ENCODE measurements at regions not wholly inside any gene's neighbourhood (a gene's known extent, or its start where the extent isn't known, plus 50 kb on each side); places are given as distances from the start of the nearest gene placed in this dataset.

DNA sequence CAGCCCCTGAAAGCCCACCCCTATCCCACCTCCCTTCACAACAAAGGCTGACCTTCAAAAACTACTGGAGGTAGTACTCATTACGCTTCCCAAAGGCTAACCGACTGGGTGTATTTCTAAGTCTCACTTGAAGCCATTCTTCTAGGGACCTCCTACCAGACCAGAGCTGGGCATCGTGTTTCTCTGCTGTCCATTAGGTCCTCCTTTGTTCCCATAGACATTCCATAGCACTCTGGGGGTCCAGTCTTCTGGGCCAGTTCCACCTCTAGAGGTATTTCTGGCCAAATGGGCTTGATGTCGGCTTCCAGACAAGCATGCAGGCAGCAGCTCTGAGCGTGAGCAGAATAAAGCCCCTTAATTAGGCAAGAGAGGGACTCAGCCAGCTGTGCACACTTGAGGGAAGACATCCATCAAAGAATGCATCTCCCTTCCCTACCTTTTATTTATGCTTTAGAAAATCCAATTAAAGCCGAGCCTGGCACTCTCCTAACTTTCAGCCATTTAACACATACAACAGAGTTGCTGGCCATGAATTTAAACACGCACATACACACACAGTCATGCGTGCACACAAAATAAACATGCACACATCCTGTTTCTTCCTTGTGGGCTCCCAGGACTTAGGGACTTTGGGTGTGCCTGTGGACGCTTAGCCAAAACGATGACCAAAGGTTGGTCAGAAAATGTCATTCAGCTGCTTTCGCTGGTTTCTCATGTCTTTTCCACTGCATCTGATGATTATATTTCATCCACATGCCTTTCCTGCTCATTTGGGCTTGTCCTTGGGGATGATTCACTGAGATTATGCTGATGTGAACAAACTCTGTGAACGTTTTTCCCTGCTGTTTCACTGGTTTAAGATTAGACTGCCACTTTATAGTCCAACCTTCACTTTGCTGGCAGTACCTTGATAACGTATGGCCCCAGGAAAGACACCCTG, 362.0 kb upstream of the NFE2L3 start:
- no peak for DNase-seq

DNA sequence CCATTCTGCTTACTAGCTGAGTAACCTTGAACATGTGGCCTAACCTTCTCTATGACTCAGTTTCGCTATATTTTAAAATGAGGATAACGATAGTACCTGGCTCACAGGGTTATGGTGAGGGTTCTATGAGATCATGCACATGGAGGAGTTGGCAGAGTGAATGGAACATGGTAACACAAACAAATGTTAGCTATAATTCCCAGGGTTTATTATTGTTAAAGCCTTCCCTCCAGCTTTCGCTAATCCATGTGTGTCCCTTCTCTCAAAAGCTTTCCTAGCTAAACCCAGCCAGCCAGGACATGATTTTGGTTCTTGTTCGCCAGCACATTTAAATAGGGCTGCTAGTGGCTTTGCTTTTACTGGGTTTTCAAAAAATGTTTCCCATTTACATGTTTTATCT, 361.0 kb upstream of the NFE2L3 start:
- DNase-seq = no peak

DNA sequence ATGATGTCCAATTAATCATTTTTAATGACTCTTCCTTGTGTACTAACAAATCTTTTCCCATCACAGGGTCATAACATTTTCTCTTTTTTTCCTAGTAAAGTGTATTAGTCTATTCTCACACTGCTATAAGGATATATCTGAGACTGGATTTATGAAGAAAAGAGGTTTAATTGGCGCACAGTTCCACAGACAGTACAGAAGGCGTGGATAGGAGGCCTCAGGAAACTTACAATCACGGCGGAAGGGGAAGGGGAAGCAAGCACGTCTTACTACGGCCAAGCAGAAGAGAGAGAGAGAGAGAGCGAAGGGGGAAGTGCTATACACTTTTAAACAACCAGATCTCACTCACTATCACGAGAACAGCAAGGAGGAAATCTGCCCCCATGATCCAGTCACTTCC, 359.4 kb upstream of the NFE2L3 start:
- no peak for DNase-seq

DNA sequence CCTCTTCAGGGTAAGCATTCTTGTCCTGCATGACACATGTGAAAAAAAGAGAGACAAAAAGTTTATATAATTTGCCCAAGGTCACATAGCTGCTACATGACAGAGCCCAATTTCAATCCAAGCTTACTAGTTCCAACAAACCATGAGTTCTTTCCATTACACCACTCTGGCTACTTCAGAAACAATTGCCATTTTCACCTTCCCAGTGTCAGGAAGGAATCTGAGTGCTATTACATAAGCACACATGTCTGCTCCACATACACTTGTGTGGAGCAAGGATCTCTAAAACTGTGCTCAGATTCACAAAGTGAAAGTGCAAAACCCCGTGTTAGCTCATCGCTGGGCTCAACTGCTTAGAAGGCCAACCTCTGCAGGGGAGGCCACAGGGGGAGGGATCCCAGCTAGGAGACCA, 356.2 kb upstream of the NFE2L3 start:
- peak; percentile 35 for DNase-seq

DNA sequence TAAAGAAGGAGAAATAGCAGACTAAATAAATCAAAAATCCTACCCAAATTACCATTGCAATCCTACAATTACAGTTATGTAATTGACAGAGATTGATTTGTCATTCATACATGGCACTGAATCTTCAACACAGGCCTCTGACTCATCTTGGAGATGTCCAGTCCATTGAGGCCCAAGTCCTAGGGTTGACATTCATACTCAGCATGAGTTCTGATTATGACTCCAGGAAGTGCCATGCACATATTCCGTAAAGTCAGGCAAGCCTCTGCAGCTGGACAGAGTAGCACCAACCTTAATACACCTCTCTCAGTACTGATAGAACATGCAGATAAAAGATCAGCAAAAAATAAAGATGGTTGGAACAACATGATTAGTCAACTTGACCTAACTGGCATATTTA, 353.7 kb upstream of the NFE2L3 start:
- no peak for DNase-seq

DNA sequence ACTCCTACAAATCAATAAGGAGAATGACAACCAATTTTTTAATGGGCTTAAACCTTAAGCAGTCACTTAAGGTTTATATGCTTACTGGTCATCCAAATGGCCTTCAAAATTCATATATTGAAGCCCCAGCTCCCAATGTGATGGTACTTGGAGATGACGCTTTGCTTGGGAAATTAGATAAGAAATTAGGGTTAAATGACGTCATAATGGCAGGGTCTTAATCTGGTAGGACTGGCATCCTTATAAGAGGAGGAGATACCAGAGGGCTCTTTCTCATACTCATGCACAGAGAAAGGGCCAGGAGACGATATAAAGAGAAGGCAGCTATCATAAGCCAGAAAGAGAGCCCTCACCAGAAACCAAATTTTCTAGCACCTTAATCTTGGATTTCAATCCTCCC, 350.8 kb upstream of the NFE2L3 start:
- no peak for DNase-seq

DNA sequence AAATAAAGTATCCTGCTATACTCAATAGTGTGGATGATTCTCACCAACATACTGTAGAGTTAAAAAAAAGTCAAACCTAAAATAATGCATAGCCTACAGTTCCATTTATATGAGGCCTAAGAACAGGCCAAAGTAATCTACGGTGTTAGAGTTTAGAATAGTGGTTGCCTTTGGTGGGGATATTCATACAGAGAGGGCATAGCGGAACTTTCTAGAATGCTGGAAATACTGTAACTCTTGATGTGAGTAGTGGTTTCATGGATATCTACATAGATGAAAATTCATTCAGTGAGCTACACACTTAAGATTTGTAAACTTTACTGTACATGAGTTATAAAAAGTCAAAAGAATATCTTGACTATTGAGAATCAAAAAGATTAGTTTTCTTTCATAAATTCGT, 349.9 kb upstream of the NFE2L3 start:
- no peak for DNase-seq

DNA sequence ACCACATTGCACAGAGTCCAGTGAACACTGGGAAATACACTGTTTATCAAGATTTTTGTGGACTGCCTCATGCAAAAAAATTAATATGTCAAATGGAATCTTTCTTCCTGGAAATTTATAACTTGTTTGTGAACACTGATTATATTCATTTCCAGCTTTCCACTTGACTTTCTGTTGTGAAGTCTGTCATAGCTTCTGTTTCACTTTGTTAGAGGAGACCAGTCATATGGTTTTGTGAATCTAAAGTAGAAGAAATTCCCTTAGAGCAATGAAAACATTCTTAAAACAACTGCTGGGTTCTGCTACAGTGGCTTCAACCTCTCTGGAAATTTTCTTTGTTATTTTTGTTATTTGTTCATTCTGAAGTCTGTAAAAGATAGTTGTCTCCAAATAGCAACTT, 349.5 kb upstream of the NFE2L3 start:
- no peak for DNase-seq

DNA sequence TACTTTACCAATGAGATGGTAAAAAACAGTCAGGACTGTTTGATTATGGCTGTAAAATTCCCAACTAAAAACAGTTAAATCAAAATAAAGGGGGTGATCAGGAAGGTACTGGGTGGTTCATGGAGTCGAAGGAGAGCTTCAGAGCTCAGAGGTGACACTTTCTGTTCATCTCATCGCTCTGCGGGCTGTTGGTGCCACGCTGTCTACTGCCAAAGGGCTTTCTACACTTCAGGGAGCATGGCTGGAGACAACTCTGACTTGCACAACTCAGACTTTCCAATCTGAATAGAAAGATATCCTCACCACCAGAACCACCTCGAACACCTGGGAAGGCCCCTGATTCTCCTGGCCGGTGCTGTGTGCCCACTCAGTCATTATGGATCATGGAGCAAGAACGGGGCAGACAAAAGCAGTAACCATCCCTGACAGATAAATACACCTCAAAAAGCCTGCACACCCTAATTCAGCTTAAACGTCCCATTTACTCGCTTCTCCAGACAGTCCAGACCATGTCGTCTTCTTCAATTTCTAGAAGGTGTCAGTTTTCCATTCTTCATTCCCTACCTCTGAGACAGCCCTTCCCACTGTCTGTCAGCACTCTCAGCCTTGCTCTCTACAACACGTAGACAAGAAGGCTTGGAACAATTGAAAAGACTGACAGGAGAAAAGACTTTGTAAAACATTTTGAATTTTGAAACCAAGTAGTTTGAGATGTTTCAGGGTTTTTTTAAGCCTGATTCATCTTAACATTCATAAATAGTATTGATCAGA, 348.7 kb upstream of the NFE2L3 start:
- DNase-seq = no peak

DNA sequence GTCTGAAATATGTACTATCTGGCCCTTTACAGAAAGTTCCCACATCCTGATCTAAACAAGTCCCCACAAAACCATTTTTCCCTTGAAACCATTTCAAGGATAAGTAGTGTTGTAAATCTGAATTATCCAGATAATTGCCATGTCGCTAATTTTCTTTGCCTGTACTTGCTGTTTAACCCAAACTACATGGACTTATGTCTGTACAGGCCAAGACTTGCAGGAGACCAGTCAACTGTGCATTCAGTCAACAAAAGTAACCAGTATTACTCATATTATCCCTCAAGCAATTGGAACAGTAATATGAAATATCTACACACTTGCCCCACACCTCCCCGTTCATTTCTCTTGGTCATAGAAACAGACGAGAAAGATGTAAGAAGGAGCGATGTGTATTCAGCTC, 347.8 kb upstream of the NFE2L3 start:
- DNase-seq = no peak

DNA sequence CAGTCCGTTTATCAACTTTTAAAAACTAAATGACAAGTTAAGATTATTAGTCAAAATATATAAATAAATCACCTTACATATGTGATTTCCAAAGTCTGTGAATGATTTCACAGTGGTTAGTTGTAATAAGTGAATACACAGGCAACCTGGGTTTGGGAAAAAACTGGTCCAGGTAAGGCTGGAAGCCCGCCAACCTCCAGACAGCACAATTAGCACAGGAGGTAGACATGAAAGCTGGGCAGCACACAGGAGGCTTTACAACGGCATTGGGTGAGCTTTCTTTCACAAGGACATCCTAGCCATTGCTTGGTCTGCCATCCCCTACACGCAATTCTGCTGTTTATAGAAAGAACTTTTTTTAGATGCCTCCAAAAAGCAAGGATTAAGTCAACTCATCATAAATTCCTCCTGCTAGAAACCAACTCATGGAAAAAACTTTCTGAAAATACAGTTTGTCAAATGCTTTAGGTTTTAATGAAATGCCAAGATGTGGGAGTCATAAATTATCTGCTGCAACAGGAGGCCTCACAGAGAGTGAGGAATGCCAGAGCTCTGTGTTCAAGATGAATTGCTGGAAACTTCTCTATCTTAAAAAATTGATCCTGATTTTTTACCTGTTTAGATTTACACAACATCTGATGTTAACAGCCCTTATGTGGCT, 346.8 kb upstream of the NFE2L3 start:
- peak; percentile 86 for DNase-seq

DNA sequence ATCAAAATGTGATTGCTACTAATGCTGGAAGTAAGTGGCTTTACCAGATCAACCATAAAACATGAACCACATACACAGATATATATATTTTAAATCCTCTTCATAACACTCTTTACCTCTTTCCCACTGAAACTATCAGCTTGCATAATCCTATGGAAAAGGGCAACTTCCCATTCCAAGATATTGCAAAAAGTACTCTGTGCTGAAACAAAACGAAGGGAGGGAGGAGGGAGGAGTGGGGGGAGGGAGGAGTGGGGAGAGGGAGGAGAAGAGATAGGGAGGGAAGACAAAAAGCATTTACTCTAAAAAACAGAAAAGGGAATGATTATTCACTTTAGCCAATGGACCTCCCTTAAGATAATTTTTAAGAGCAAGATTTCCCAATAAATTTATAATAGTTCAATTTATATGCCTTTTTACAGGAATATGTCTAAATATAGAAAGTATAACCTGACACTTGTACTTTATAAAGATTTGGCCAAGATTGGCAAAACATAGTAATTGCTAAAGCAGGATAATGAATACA, 344.8 kb upstream of the NFE2L3 start:
- DNase-seq = no peak

DNA sequence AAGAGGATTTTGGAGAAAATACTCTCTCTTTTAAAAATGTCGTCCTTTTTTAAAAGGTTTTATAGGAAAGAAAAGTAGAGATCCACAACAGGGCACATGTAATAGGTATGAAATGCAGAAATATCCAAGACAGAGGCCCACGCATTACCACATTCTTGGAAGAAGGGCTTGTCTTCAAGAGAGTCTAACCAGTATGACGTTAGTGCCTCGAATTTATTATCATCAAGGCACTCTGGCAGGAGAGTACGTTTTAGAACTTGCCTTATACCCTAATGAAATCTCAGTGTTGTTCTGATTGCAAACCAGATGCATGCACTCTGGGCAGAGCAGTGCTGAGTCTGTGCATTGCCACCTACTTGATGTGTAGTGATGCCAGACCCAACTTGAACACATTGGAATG, 342.6 kb upstream of the NFE2L3 start:
- no peak for DNase-seq

DNA sequence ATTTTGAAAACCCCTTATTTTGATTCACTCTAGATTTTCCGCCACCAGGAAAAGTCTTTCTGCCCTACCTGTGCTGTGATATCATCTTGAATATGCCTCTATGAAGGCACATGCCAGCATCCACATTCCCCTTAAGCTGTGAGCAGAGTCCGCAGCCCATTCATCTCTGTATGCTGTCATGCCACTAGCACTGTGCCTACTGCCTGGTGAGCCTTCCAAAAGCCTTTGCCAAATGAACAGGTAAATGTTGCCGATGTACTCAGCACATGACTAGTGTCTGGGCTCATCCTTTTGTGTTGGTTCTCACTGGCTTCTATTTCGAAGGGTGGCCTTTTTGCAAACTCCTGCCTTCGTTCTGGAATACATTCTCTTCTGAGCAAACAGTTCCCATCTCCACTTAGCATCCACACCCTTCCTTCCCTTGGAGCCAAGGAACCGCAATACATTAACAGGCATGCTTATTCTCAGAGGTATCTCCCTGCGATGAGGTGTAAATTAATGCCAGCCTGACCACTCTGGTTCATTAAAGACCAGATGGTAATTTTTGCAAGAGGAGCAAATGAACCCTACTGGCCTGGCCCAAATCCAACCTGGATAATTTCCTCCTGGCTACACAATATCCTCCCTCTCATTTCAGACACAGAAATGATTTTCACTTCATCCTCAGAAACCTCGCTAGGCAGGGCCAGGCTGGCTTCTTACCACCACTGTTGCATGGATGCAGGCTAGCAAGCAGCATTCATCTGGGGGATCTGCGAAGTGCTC, 339.7 kb upstream of the NFE2L3 start:
- no peak for DNase-seq

DNA sequence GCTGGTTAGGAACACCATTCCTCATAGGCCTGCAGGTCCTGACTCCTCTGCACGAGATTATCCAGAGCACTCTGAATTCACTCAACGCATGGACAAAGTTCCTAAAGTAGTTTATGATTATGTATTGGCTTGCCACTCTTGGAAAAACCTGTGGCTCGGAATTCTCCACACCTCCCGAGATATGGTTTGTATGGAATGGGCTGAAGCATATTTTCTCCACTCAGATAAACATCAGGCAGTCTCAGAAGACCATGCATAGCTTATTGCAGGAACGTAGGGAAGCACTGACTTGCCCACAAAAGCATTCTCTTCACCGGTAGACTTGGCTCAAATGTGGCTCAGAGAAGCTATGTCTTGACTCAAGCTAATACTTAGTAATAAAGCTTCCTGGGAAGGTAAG, 338.6 kb upstream of the NFE2L3 start:
- DNase-seq = no peak

DNA sequence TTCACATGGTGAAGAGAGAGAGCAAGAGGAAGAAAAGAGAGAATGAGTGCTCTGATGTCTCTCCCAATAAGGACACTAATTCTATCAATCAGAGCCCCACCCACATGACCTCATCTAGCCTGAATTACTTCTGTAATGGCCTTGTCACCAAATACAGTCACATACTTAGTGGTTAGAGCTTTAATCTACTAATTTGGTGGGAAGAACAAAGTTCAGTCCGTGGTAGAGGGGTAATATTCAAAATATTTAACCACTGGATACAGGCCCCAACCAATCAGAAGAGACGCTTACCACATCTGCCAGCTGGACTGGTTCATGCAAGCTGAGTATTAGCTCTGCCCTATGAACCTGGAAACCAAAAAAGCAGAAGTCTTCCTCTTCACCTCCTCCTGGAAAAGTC, 336.3 kb upstream of the NFE2L3 start:
- no peak for DNase-seq

DNA sequence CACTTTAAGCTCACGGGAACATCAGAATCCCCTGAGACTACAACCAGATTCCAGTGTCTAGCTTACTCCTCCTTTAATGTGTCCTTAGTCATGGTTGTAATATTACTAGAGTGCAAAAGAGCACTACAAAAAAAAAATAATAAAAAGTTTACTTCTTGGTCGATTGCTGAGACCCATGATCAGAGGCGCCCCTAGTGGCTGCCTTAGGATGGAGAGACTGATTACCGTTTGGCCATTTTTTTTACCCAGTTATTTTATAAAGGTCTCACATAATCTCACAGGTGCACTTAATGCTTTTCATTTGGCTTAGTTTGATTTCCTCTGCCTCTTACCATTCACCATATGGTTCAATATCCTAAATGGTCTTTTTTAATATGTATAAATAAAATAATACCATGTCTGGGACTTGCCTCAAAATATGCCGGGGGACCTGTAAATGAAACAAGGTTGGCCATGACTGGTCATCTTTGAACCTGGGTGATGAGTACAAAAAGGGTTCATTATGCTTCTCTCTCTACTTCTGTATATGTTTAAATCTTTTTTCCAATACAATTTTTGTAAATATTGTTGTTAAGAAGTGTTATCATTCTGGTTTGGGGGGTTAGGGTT, 331.5 kb upstream of the NFE2L3 start:
- no peak for DNase-seq

DNA sequence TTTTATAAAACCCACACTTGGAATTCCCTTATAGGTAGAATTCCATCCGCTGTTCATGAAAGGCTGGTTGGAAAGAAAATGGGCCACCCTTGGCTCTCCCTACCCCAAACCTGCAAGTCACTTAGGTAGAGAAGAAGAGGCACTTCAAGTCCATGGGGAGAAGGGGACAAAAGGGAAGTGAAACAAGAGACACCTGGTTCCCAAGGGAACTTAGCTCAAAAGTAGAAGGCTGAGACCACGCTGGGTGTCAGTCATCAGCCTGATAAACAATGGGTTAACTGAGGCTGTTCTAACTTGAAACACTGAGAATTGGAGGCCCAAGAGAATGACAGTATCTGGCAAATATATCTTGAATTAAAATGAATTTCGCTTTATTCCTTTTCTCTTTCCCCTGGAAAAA, 330.8 kb upstream of the NFE2L3 start:
- no peak for DNase-seq

DNA sequence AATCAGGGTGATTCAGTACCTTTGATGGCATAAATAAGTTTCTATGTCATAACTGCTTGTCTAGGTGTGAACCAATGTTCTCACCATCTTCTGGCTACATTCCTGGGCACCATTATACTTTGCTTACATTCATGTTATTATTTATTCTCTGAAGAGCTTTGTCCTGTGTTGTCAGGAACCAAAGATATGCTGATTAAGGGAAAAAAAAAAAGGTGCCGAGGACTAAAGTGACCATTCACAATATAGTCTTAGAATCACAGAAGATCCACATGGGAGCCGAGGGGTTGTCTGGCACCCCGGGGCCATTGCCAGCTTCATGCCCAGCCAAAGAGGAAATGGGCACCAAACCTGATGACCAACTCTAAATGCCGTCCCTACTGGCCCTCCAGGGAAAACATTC, 329.2 kb upstream of the NFE2L3 start:
- DNase-seq = no peak

DNA sequence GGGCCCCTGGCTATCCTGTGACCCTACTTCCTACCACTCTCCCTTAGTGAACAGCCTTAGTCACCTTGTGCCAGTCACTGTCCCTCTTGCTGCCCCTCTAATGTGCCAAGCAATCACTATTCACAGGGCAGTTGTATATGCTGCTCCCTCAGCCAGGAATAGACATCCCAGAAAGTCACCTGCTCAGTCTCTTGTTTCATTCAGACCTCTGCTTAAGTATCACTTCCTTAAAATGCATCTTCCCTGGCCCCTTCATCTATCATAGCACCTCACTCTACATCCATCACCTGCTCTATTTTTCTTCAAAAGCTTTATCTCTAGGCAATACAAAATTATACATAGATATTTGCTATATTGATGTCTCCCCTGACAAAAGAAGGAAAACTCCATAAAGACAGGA, 328.4 kb upstream of the NFE2L3 start:
- DNase-seq = no peak

DNA sequence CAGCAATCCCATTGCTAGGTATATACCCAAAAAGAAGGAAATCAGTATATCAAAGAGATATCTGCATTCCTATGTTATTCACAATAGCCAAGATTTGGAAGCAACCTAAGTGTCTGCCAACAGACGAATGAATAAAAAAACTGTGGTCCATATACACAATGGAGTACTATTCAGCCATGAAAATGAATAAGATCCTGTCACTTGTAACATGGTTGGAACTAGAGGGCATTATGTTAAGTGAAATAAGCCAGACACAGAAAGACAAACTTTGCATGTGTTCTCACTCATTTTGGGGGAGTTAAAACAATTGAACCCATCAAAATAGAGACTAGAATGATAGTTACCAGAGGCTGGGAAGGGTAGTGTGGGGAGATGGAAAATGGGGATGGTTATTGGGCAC, 323.5 kb upstream of the NFE2L3 start:
- no peak for DNase-seq

DNA sequence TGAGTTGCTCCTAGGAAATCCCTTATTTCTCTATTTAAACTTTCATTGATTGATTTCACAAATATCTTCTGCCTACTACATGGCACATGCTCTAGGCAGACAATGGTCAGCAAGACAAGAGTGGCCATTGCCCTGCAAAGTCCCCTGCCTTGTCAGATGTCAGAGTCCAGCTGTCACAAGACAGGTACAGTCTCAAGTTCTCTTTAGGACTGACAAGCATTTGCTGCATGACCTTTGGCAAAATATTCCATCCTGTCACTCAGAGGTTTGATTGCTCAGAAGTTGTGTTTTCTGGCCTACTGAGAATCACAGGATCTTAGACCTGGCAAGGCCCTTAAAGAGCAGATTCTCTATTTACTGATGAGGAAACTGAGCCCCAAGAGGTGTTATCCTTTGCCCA, 322.3 kb upstream of the NFE2L3 start:
- DNase-seq = no peak

All from amniotic stem cell (primary cell).